TTC549 (cell line): ENCODE measurements at regions not wholly inside any gene's neighbourhood (a gene's known extent, or its start where the extent isn't known, plus 50 kb on each side); places are given as distances from the start of the nearest gene placed in this dataset.
"Not testable (repeated sequence)": the region's sequence is repeated elsewhere in the genome, so short reads cannot be mapped to it uniquely, and the experiment has no call there.

ENCODE experiments used
- FAIRE-seq: peaks from 2 replicates; lab custom pipeline; 2012; peaks lifted over from hg19 to GRCh38; lab: Jason Lieb, UNC

DNA sequence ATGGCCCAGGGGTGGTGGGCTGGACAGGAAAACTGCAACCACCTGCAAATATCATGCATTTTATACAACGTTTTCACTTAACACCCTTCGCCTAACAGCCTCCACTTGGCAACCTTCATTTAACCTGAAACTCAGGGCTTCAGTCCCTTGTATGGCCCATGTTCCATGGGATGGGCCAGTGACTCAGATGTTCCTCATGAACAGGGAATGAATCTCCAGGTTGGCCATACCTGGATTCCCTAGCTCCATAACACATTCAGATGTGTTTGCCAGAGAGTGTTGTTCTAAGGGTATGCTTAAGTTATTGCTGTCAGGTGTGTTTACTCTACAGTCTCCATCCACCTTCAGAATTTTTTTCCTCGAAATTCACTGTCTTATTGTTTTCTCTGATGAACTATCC lies 316.9 kb downstream of the JRKL start:
- FAIRE-seq, result no peak

- no peak for FAIRE-seq
Measured at GRCh38 chr11:96707273-96707672, 317.5 kb downstream of the JRKL start.

- FAIRE-seq, result no peak
Measured at GRCh38 chr11:96708219-96708878, 318.5 kb downstream of the JRKL start.

GRCh38 chr11:96713301-96713700 lies 323.5 kb downstream of the JRKL start:
- FAIRE-seq, result no peak

DNA sequence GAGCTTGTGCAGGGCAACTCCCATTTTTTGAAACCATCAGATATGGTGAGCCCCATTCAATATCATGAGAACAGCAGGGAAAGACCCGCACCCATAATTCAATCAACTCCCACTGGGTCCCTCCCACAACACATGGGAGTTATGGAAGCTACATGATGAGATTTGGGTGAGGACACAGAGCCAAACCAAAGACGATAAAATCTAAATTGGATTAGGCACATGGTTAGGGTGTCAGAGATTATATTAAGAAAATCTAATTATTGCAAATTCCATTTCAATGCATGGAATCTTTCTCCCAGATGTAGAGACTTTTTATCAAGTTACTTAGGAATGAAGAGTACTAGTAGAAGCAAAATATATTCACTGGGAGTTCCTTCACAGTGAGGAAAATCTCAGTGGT lies 324.9 kb downstream of the JRKL start:
- FAIRE-seq, result no peak

- FAIRE-seq, result no peak
Measured at GRCh38 chr11:96715208-96715607, 325.4 kb downstream of the JRKL start.

DNA sequence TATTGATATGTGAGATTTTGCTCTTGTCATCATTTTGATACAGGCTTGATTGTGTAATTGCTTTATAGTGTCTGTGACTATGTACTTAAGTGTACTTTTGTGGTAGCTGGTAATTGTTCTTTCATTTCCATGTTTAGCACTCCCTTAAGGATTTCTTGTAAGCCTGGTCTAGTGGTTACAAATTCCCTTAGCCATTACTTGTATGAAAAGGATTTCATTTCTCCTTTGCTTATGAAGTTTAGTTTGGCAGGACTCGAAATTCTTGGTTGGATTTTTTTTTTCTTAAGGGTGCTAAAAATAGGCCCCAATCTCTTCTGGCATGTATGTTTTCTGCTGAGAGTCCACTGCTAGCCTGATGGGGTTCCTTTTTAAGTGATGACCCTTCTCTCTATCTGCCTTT lies 346.8 kb downstream of the JRKL start:
- FAIRE-seq, result no peak

DNA sequence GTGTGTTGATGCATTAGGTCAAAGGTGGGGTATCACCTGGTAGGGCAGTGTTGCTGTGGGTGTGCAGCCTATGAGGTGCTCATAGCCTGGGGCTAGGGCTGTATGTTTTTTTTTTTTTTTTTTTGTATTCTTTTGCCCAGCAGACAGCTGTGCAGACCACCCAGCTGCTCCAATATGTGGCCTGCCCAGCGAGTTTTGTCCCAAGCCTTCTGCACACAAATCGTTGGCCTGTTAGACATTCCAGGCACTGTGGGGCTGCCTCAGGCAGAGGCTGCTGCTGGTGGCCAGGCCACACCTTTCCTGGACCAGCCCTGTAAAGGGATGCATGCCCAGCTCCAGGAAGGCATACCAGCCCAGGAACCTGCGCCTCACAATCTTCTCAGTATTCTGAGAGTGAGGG lies 348.5 kb downstream of the JRKL start:
- FAIRE-seq, result no peak

- FAIRE-seq, result no peak
Measured at GRCh38 chr11:96741068-96741467, 351.3 kb downstream of the JRKL start.

GRCh38 chr11:96744697-96745096 lies 354.9 kb downstream of the JRKL start:
- no peak for FAIRE-seq

- FAIRE-seq, result no peak
Measured at GRCh38 chr11:96748639-96749370, 359.0 kb downstream of the JRKL start.

- not testable (repeated sequence) for FAIRE-seq
Measured at GRCh38 chr11:96751807-96752206, 362.0 kb downstream of the JRKL start.

- FAIRE-seq, result no peak
Measured at GRCh38 chr11:96752221-96752620, 362.4 kb downstream of the JRKL start.

DNA sequence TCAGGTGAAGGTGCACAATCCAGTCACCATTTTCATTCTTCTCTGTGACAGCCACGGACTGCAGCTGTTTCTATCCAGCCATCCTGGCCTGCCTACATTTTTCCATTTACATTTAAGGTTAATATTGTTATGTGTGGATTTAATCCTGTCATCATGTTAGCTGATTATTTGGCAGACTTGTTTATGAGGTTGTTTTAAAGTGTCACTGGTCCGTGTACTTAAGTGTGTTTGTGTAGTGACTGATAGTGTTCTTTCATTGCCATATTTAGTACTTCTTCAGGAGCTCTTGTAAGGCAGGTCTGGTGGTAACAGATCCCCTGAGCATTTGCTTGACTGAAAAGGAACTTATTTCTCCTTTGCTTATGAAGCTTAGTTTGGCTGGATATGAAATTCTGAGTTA lies 364.2 kb downstream of the JRKL start:
- no peak for FAIRE-seq

DNA sequence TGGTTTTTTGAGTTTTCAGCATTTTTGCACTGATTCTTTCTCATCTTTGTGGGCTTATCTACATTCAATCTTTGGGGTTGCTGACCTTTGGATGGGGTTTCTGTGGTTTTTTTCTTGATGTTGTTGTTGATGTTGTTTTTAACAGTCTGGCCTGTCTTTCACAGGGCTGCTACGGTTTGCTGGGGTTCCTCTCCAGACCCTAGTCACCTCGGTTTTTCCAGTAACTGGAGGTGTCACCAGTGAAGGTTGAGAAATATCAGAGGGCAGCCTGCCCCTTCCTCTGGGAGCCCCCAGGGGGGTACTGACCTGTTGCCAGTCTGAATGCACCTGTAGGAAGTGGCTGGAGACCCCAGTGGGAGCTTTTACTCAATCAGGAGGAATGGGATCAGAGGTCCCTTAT lies 365.4 kb downstream of the JRKL start:
- FAIRE-seq, result no peak

DNA sequence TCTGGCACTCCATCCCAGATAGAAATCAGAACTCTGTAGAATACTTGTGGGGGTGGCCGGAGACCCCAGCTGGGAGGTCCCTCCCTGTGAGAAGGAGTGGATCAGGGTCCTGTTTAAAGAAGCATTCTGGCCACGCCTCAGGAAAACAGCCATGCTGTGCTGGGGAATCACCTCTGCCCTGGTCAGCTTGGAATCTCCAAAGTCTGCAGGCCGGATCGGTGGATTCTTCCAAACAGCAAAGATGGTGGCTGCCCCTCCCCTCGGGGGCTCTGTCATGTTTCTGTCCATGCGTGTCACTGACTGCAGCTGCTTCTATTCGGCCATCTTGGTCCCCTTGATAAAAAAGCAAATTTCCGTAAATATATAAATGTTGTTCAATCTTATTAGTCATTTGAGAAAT lies 365.9 kb downstream of the JRKL start:
- no peak for FAIRE-seq

- no peak for FAIRE-seq
Measured at GRCh38 chr11:96758957-96759356, 369.1 kb downstream of the JRKL start.

DNA sequence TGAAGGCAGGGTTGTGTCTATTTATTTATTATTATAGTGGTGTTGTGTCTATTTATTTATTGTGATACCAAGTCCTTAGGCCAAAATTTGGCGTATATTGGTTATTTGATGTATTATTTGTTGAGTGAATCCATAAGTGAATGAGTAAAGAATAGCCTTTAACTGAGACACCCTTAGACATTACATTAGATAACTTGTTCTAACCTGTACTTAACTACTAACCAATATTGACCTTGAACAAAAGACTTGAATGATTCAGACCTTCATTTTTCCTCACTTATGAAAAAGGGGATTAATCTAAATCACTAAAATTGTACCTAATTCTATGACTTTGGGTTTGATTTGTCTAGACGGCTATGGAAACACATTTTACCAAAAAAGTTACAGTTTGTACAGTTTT lies 370.5 kb downstream of the JRKL start:
- no peak for FAIRE-seq

- no peak for FAIRE-seq
Measured at GRCh38 chr11:96760815-96761214, 371.0 kb downstream of the JRKL start.

DNA sequence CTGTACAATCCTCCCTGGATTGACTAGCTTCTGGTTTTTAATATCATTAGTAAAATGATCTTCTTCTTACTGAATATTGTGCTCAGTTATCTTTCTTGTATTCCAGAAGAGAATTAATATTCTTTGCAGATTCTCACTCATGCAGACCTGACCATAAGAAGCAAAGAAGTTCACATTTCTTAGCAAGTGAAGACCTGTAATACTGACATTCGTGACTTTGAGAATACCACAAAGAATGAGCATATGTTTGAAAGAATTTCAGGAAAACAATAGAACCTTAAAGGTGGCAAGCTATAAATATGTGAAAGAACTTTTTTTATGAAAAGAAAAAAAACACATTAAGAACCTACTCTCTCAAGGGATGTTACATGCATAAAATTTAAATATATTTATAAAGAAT lies 371.6 kb downstream of the JRKL start:
- no peak for FAIRE-seq

GRCh38 chr11:96763244-96763643 lies 373.4 kb downstream of the JRKL start:
- FAIRE-seq, result no peak

DNA sequence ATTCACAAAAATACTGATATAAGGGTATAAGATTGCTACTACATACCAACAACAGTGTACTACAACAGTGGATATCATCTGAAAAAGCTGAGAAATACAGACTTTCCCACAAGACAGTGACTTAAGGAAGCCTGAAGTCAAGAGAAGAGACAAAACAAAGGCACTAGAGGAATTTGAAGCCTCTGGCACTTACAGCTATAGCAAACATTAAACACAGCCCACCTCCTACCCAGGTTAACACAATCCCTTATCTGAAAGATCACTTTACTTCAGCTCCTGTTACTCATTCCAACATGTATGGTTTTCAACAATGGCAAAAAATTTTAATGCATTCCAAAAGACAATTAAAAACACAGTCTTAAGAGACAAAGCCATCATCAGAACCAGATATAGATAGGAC lies 388.5 kb downstream of the JRKL start:
- no peak for FAIRE-seq

- no peak for FAIRE-seq
Measured at GRCh38 chr11:96779030-96779429, 389.2 kb downstream of the JRKL start.

- FAIRE-seq, result no peak
Measured at GRCh38 chr11:96781082-96781481, 391.3 kb downstream of the JRKL start.
